ENCODE measurements at regions not wholly inside any gene's neighbourhood (a gene's known extent, or its start where the extent isn't known, plus 50 kb on each side); places are given as distances from the start of the nearest gene placed in this dataset.

DNA sequence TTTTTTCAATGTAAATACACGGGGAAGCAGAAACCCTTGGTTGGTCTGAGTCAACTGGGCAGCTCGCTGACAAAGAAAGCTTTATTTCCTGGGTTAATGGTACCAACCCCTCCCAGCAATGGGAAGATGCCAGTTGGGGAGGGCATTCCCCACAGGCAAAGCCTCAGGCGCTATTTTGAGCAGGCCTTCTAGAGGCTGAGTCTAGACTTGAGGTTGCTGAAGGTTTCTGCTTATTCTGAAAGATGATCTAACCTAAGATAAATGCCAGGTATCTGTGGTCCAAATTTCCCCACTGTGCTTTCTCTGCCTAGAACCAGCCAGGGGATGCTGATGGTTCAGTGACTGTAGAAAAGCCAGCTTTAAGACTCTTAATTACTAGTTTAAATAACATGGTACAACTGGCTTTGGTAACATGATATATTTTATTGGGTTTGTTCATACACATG lies 172.5 kb upstream of the JARID2 start:
- intact Hi-C loops (cut with micrococcal nuclease; ENCODE audit: unreplicated experiment): no loop called here

More for the DNA sequence above, 172.5 kb upstream of the JARID2 start:
- H3K9me3 ChIP-seq (ENCODE audit: low read length): no peaks in the 10 kb centered on the region
- no TSS peak for BruUV-seq (replicated peaks)
- no peak for TF ChIP-seq NFE2L2 (IDR thresholded peaks at IDR 0.05; ENCODE audit: low read length)
- TF ChIP-seq, protein P1, sequence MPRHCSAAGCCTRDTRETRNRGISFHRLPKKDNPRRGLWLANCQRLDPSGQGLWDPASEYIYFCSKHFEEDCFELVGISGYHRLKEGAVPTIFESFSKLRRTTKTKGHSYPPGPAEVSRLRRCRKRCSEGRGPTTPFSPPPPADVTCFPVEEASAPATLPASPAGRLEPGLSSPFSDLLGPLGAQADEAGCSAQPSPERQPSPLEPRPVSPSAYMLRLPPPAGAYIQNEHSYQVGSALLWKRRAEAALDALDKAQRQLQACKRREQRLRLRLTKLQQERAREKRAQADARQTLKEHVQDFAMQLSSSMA (CRISPR knock-in tag; IDR thresholded peaks at IDR 0.05): no peak
- no peak for TF ChIP-seq SRSF4 (IDR thresholded peaks at IDR 0.05; ENCODE audit: low read depth, low read length, poor library complexity, severe bottlenecking)
- TF ChIP-seq YEATS4 (CRISPR knock-in tag; IDR thresholded peaks at IDR 0.05; ENCODE audit: borderline replicate concordance): no peak
- no peak for TF ChIP-seq AGO1 (IDR thresholded peaks at IDR 0.05; ENCODE audit: low read depth, low read length, poor library complexity, severe bottlenecking)
- no peak for TF ChIP-seq ZNF264 (CRISPR knock-in tag; IDR thresholded peaks at IDR 0.05)
- no peak for TF ChIP-seq ZNF768 (CRISPR knock-in tag; IDR thresholded peaks at IDR 0.05)
- TF ChIP-seq, protein P2, sequence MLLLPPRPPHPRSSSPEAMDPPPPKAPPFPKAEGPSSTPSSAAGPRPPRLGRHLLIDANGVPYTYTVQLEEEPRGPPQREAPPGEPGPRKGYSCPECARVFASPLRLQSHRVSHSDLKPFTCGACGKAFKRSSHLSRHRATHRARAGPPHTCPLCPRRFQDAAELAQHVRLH (CRISPR knock-in tag; IDR thresholded peaks at IDR 0.05; ENCODE audit: borderline replicate concordance, low read depth): no peak
- no peak for TF ChIP-seq ZKSCAN5 (CRISPR knock-in tag; IDR thresholded peaks at IDR 0.05)
- TF ChIP-seq, protein P3, sequence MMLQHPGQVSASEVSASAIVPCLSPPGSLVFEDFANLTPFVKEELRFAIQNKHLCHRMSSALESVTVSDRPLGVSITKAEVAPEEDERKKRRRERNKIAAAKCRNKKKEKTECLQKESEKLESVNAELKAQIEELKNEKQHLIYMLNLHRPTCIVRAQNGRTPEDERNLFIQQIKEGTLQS (CRISPR knock-in tag; IDR thresholded peaks at IDR 0.05): no peak
- TF ChIP-seq ELF4 (CRISPR knock-in tag; IDR thresholded peaks at IDR 0.05; ENCODE audit: borderline replicate concordance): no peak
- TF ChIP-seq, protein P4, sequence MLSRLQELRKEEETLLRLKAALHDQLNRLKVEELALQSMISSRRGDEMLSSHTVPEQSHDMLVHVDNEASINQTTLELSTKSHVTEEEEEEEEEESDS (CRISPR knock-in tag; IDR thresholded peaks at IDR 0.05; ENCODE audit: borderline replicate concordance): no peak
- no peak for TF ChIP-seq HOXA7 (CRISPR knock-in tag; IDR thresholded peaks at IDR 0.05)
- TF ChIP-seq NR2F2 (IDR thresholded peaks at IDR 0.05; ENCODE audit: borderline replicate concordance, low read depth): no peak
- TF ChIP-seq, protein P5, sequence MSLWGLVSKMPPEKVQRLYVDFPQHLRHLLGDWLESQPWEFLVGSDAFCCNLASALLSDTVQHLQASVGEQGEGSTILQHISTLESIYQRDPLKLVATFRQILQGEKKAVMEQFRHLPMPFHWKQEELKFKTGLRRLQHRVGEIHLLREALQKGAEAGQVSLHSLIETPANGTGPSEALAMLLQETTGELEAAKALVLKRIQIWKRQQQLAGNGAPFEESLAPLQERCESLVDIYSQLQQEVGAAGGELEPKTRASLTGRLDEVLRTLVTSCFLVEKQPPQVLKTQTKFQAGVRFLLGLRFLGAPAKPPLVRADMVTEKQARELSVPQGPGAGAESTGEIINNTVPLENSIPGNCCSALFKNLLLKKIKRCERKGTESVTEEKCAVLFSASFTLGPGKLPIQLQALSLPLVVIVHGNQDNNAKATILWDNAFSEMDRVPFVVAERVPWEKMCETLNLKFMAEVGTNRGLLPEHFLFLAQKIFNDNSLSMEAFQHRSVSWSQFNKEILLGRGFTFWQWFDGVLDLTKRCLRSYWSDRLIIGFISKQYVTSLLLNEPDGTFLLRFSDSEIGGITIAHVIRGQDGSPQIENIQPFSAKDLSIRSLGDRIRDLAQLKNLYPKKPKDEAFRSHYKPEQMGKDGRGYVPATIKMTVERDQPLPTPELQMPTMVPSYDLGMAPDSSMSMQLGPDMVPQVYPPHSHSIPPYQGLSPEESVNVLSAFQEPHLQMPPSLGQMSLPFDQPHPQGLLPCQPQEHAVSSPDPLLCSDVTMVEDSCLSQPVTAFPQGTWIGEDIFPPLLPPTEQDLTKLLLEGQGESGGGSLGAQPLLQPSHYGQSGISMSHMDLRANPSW (CRISPR knock-in tag; IDR thresholded peaks at IDR 0.05; ENCODE audit: borderline replicate concordance): no peak
- no peaks in the 10 kb centered on the region for H3K4me1 ChIP-seq (ENCODE audit: insufficient read depth, low read length)
- H3K4me3 ChIP-seq (replicated peaks in 1 of 3; ENCODE audit: insufficient read depth in 1 of 3, low read depth in 2 of 3, low read length in 3 of 3): no peak overlapping the region
- ChIA-PET CTCF (ENCODE audit: low intra/inter-chr PET ratio, low total read pairs) (no interaction called here), POLR2A (no interaction called here)
- WGBS (ENCODE audit: low lambda C conversion rate): 28% methylated on average over 2 of the region's 3 CpGs
- no peak overlapping the region for H3K4me2 ChIP-seq (ENCODE audit: low read depth, low read length)
- no peaks in the 10 kb centered on the region for H3K36me3 ChIP-seq (replicated peaks in 1 of 2; ENCODE audit: control insufficient read depth in 1 of 2, insufficient read depth in 2 of 2, low read length in 2 of 2)
- FAIRE-seq: no peak
- H3K79me2 ChIP-seq (ENCODE audit: insufficient read depth, low read length): no peaks in the 10 kb centered on the region
- in situ Hi-C loops (cut with HindIII; ENCODE audit: extremely low pct_ligation_motif_present, low pct_unique_long_range_greater_than_20kb): no loop called here
- no peak for DNase-seq (ENCODE audit: low spot score)
- no peaks in the 10 kb centered on the region for H4K20me1 ChIP-seq (ENCODE audit: insufficient read depth, low read length)
- no peak overlapping the region for H3K9ac ChIP-seq (ENCODE audit: insufficient read depth, low read depth, low read length)
- no peak overlapping the region for H2AFZ ChIP-seq (ENCODE audit: low read length)
- ATAC-seq: no peak
- H3K27ac ChIP-seq (ENCODE audit: extremely low read length, insufficient read depth, low read length): no peak overlapping the region
- no peaks in the 10 kb centered on the region for H3K27me3 ChIP-seq (ENCODE audit: control insufficient read depth in 1 of 2, insufficient read depth in 2 of 2, low read length in 2 of 2)

All from HepG2 (cell line).